COLO668 (cell line): ENCODE measurements at regions not wholly inside any gene's neighbourhood (a gene's known extent, or its start where the extent isn't known, plus 50 kb on each side); places are given as distances from the start of the nearest gene placed in this dataset.
A peak's percentile ranks its signal among the peaks of the same experiment; 100 is the strongest.
"Not testable (repeated sequence)": the region's sequence is repeated elsewhere in the genome, so short reads cannot be mapped to it uniquely, and the experiment has no call there.

Experiments used
- DNase-seq: peaks from one replicate; lab custom pipeline; 2025; ENCODE audit not compliant: unreplicated experiment; lab: John Stamatoyannopoulos, UW

DNA sequence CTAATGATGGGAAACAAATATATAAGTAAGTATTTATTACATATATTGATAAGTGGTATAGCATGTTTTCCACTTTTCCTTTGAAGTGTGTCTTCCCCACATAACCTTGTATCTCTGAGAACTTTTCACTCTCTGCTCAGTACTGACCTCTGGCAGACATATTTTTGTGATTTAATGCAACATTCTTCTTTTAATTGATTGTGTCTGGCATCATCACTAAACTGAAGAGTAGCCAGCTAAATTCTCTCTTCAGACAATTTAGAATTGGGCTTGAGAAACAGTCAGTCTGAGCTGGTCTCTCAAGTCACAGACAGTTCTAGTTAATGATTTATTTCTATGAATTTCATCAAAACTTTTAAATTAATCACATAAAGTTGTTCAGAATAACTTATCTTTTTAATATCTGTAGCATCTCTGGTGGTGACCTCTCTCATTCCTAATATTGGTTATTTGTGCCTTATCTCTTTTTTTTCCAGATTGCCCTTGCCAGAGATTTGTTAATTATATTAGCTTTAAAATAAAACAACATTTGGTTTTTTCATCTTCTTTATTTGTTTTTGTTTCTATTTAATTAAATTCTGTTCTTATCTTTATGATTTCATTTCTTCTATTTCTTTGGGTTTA is 230.0 kb upstream of the VLDLR start:
- DNase-seq: not testable (repeated sequence)

DNA sequence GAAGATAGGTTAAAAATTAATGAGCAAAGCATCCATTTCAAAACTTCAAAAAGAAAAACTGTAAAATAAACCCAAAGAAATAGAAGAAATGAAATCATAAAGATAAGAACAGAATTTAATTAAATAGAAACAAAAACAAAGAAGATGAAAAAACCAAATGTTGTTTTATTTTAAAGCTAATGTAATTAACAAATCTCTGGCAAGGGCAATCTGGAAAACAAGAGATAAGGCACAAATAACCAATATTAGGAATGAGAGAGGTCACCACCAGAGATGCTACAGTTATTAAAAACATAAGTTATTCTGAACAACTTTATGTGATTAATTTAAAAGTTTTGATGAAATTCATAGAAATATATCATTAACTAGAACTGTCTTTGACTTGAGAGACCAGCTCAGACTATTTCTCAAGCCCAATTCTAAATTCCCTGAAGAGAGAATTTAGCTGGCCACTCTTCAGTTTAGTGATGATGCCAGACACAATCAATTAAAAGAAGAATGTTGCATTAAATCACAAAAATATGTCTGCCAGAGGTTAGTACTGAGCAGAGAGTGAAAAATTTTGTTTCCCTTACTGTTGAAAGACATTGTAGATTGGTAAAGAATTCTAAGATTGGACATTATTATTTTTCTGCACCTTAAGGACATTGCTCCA is 227.4 kb upstream of the VLDLR start:
- DNase-seq: not testable (repeated sequence)

DNA sequence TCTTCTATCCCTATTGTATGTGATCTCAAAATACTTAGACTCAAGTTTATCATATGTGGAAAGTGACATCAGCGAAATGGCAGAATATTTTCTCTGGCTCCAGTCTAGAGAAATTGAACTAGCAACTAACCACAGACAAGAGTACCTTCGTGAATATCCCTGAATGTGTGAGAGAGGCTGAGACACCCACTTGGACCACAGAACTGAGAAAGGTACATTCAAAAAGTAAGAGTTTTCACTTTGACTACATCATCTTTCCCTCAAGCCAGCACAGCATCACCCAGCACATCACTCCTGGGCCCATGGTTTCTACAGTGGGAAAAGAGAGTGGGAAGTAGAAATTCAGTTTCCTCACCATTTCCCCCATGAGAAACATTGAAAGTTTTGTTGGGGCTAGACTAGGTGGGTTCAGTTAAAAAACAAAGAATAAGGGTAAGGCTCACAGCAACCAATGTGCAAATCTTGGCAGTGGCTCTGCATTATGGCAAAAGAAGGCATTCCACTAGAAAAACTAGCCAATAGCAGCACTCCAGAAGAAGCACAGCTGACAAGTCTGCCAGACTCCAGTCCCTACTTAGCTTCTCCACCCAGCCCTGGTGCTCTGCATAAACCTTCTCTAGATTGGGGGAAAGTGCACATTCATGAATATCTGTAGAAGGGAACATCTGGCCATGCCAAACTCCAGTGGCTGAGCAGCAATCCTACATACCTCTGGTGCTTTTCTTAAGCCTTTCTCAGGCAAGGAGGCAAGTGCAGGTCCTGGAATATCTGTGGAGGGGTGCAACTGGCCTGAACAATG is 225.6 kb upstream of the VLDLR start:
- no peak for DNase-seq

DNA sequence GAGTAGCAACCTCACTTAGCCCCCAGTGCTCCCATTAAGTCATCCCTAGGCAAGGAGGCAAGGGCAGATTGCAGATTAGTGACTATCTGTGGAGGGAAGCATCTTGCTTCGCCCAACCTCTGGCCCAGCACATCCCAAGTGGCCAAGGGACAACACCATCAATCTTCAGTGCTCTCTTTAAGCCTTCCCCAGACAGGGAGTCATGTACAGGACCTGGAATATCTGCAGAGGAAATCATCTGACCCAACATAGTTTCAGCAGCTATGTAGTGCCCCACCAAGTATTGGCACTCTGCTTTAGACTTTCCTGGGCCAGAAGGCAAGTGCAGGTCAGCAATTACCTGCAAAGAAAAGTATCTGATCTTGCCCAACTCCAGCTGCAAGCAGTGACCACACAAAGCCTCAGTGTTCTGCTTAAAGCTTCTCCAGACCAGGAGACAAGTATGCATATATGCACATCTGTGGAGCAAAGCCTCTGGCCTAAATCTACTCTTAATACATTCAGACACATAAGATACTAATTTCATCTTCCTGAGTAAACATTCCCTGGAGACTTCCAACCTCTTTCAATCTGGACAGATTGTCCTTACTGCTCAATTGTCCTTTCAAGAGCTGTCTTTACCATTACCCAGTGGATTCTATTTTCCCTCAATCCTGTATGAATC is 224.8 kb upstream of the VLDLR start:
- no peak for DNase-seq

DNA sequence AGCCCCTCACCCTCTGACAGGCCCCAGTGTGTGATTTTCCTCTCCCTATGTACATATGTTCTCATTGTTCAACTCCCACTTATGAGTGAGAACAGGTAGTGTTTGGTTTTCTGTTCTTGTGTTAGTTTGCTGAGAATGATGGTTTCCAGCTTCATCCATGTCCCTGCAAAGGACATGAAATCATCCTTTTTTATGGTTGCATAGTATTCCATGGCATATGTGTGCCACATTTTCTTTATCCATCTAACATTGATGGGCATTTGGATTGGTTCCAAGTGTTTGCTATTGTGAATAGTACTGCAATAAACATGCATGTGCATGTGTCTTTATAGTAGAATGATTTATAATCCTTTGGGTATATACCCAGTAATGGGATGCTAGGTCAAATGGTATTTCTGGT is 223.7 kb upstream of the VLDLR start:
- DNase-seq: not testable (repeated sequence)

DNA sequence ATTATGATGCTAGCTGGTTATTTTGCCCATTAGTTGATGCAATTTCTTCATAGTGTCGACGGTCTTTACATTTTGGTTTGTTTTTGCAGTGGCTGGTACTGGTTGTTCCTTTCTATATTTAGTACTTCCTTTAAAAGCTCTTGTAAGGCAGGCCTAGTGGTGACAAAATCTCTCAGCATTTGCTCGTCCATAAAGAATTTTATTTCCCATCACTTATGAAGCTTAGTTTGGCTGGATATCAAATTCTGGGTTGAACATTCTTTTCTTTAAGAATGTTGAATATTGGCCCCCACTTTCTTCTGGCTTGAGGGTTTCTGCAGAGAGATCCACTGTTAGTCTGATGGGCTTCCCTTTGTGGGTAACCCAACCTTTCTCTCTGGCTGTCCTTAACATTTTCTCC is 219.8 kb upstream of the VLDLR start:
- DNase-seq: not testable (repeated sequence)

DNA sequence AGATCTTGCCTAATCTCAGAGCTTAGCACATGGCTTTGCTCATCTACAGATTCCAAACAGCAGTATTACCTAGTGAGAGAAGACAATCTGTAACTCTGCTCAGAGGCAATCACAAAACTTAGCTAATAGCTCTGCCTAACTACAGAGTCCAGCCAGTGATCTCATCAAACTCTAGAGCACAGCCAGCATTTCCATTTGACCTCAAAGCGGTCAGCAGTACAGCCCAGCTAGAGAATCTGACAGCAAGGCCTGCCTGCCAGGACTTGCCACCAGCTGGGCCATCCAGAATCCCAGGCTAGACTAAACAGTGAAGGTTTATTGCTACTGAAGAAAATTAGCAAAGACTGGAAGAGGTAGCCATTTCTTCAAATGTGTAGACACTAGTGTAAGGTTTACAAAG is 217.9 kb upstream of the VLDLR start:
- DNase-seq: no peak

DNA sequence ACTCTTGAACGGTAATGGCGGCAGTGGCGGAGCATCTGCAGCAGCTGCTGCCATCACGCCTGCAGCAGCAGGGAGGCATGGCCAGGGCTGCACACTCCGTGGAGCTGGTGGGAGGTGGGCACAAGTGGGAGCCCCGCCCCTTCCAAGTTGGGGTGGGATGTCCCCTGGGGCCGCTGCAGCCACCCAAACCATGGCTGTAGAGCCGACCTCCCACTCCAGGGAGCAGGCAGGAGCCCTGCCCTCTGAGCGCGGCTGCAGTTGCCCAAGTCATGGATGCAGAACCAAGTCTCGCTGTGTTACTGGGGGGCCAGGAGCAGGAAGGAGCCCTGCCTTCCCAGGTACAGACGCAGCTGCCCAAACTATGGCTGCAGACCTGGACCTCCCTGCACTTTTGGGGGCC is 215.3 kb upstream of the VLDLR start:
- DNase-seq: no peak

DNA sequence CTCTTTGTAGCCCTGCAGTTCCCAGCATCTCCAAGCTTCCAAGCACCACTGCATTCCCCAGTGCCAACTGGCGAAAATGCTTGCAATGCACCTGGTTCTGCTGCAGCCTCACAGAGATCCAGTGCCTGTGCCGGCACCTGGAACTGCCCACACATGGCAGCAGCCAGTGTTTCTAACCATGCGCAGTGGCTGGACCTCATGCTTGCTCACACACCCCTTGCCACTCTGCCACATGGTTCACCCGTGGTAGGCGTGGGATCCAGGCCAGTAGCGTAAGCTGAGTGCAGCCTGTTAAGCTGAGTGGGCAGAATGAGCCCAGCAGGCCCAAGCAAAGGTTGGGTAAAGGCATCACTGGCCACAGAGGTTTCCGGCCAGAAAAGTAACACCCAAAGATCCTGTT is 214.1 kb upstream of the VLDLR start:
- no peak for DNase-seq

DNA sequence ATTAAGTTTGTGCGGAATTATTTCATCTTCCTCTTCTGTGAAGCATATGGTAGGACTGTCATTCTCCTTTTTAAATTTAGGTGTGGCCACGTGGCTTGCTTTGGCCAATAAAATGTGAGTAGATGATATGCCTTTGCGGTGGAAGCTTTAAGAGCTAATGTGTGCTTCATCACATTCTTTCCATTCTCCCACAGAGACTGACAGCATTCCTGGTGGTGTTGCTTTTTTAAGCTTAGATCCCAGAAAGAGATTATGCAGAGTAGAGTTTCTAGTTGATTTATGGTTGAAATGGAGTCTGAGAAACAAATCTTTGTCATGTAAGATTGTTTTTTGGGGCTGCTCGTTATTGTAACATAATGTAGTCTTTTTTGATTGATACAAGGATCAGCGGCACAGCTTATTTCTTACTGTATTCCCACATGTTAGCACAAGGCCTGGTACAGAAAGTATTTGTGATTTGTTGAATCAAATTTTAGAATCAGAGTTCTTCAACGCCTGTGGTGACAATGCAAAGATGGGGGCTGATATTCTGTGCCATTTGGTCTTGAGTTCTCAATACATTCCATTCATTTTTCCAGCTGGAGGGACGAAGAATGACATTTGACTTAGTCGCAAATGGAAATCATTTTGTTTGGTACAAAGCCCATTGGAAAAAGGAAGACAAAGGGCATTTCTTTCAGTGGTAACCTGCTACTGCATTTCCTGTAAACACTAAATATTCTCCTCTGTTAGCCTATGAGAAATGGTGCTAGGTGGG is 209.9 kb upstream of the VLDLR start:
- DNase-seq: no peak

DNA sequence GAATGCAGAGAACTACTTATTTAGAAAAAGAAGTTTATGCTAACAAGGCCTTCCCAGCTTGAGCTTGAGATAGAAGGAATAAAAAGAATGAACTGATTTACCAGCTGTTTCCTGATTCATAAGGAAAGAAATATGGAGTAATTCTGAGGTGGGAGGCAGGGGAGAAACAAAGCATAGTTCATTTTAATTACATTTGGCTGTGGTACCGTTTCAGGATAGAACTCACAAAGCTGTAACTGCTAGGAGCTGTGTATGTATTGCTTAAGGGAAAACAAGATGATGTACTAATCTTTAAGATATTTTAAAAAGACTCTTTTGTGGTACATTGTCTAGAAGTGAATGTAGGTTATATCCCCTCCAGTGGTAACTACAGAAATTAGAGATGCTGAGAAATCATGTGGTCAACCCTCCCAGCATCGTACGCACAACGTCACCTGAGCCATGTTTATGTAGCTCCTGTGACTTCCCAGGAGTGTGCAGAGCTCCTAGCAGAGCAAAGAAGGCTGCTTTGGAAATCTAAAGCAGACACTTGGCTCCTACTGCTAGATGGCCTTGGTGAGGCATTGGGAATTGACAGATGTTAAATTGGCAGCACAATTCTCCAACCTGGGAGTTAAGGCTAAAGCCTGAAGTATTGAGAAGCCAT is 208.3 kb upstream of the VLDLR start:
- no peak for DNase-seq

DNA sequence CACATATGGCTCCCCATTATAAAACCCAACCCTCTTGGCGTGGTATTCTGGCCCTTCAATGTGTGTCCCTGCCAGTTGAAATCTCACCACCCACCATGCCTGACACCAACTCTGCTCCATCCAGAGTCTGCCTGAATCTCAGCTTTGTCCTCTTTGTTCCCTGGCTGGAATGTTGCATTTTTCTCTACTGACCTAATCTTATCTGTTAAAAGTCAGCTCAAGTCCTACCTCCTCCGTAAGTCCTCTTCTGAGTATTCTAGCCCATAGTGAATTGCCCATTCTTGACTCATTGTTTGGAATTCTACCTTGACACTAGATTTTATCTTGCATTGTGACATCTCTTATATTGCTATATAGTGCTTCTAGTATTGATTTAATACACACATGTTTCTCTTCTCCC is 207.1 kb upstream of the VLDLR start:
- DNase-seq: no peak

DNA sequence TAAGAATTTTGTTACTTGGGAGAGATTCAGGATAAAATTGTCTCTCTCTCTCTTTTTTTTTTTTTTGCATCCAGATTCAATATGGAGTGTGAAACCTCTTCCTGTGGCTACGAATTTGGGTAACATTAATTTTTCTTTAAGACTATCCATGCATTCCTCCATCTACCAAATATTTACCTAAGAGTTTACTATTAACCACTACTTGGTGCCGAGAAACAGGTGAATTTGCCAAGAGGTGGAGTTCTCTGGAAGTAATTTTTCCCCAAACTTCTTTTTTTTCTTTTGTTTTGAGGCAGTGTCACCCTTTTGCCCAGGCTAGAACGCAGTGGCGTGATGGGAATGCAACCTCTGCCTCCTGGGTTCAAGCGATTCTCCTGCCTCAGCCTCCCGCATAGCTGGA is 206.3 kb upstream of the VLDLR start:
- no peak for DNase-seq

DNA sequence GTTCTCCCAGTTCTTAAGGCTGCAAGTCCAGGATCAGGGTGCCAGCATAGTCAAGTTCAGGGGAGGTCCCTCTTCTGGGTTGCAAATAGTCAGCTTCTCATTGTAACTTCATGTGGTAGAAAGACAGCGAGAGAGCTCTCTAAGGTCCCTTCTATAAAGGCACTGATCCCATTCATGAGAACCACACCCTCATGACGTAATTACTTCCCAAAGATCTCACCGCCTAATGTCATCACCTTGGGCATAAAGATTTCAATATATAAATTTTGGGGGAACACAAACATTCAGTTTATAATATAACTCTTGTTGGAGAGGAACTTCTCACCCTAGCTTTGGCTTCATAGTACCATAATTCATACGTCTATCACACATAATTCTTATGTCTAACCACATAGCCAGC is 203.9 kb upstream of the VLDLR start:
- no peak for DNase-seq

DNA sequence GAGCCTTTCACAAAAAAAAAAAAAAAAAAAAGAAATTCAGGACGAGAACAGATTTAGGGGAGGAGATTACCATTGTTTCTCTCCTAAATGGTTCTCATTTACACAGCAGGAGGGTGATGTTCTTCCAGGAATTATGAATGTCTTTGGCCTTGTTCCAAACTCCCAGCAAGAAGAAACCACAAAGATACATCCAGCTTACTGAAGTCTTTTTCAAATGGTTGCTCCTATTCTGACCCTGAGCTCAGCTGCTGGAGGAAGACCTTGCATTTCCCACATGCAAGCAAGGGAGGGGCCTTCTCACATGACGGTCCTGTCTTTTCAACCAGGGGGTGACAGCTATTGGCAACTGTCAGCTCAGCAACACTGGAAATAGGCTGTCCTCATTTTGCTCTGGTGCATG is 203.0 kb upstream of the VLDLR start:
- DNase-seq: peak; percentile 18

DNA sequence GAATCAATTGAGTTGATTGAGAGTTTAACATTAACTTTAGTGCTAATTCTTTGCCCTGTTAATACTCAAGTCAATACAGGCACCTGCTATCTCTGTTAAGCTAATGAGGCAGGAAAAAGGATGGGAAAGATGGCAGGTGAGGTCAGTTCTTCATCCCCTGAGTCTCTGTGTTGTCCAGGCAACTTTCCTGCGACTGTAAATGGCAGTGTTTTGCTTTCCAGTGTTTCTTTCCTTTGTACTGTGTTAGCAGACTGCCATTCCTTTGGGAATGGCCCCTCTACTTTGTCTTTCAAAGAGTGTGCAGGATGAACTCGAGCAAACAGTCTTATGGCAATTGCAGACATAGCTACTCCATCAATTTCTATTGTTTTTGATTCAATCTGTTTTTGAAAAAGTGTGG is 202.2 kb upstream of the VLDLR start:
- DNase-seq: no peak

DNA sequence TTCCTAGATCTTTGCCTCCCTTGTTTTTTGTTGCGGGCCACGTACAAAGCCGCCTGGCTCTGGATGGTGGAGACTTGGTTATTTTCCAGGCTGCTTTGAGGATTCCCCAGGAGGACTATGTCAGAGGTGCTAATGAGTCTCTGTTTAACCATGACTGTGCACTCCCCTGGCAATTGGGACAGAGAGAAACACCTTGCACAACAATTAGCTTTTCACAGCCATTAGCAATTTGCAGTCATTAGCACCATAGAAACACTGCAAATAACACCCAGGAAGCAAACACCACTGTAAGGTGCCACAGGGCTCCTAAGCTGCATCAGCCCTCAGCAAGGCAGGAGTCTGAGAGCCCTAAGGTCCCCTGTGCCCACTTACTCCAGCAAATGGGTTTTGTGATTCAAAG is 201.0 kb upstream of the VLDLR start:
- DNase-seq: no peak

DNA sequence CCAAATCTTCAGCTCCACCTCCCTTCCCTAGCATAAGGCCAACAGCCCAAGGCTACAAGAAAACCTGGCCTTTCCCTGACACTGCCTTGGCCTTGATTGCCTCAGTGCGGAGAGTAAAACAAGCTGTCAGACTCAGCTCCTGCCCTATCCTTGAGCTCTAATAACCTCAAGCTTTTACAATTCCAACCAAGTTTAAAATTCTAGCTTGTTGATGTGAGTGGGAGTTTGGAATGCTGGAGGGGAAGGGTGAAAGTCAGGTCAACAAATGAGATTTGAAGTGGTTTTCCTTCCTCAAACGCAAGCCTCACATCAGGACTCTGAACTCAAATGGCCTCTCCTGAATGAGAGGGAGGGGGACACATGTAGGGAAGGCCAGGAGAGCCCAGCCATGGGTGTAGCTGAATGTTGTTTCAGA is 197.0 kb upstream of the VLDLR start:
- no peak for DNase-seq

DNA sequence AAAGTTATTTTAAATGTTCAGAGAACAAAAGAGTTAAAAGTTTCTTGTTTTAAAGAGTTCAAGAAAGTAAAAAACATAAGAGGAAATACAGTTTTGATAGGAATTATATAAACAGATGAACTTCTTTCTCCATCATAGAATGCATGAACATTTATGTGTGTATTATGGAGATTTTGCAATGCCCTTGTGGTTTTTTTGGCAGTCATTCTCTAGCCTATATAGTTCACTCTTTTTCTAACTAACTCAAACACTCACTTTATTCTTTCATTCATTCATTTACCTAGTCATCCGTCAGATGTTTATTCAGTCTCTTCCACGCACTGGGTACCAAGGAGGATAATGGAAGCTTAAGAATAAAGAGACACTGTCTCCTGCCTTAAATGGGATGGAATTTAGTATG is 195.9 kb upstream of the VLDLR start:
- no peak for DNase-seq

DNA sequence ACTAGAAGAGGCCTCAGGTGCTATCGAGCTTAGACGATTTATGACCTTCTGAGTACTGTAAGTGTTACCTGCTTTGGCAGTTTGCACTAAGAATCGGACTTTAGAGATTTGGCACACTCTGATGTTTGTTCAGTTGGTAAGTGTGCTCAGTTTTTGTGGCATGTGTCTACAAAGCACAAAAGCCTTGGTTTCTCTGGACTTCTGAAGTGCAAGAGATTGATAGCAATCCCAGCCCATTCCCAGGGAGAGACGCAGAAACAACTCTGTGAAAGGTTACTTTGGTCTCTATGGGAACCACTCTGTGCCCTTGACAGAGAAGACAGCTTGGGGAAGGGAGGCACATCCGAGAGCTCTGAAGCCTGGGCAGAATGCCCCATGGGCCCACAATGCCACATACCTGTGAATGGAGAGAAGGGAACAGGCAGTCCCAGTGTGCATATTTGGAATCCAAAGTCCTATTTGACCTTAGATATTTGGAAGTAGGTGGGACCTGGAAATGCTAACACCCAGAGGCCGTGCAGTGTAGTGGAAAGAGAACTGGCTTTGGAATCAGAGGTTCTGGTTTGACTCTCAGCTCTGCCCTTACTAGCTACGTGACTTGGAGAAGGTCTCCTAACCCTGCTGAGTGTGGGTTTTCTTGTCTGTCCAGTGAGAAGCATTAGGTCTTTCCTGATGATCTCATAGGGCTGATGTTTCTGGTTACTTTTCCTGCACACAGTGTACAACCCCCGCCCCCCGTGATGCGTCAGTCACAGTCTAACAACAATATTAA is 194.3 kb upstream of the VLDLR start:
- peak; percentile 60 for DNase-seq
